KMS-11 (cell line): ENCODE measurements at regions not wholly inside any gene's neighbourhood (a gene's known extent, or its start where the extent isn't known, plus 50 kb on each side); places are given as distances from the start of the nearest gene placed in this dataset.

ENCODE experiments used
- H2AFZ ChIP-seq: fragments of 200-600 bp; sonication (generic); 2 replicates; pipeline ENCODE4 v1.6.1; 2016; ENCODE audit warnings: antibody characterized with exemption, mixed run types, low read depth
- H3K27ac ChIP-seq: fragments of 200-600 bp; sonication (generic); 2 replicates; pipeline ENCODE4 v1.6.1; 2016; ENCODE audit warnings: mild to moderate bottlenecking, mixed run types
- H3K27me3 ChIP-seq: fragments of 200-600 bp; sonication (generic); 2 replicates; pipeline ENCODE4 v1.6.1; 2017; ENCODE audit warnings: mild to moderate bottlenecking, low read depth, mixed run types, moderate library complexity; ENCODE audit not compliant: insufficient read depth
- H3K36me3 ChIP-seq: fragments of 200-600 bp; sonication (generic); 2 replicates; pipeline ENCODE4 v1.6.1; 2017; ENCODE audit warnings: mild to moderate bottlenecking, mixed run types; ENCODE audit not compliant: insufficient read depth
- H3K4me1 ChIP-seq: fragments of 200-600 bp; sonication (generic); 2 replicates; pipeline ENCODE4 v1.6.1; 2016; ENCODE audit warnings: mild to moderate bottlenecking, low read depth, mixed run types; ENCODE audit not compliant: poor library complexity, severe bottlenecking
- H3K4me2 ChIP-seq: fragments of 200-600 bp; sonication (generic); 2 replicates; pipeline ENCODE4 v1.7.0; 2016; ENCODE audit warnings: mild to moderate bottlenecking, mixed run types
- H3K4me3 ChIP-seq: fragments of 200-600 bp; sonication (generic); IDR thresholded peaks from 2 replicates; pipeline ENCODE4 v1.6.1; 2017; ENCODE audit warnings: low read depth, low read length, mixed read lengths; ENCODE audit not compliant: insufficient read depth
- H3K79me2 ChIP-seq: fragments of 200-600 bp; sonication (generic); 2 replicates; pipeline ENCODE4 v1.6.1; 2016; ENCODE audit warnings: low read depth, mixed run types; ENCODE audit not compliant: insufficient read depth
- H3K9ac ChIP-seq: fragments of 200-600 bp; sonication (generic); 2 replicates; pipeline ENCODE4 v1.6.1; 2016; ENCODE audit warnings: mild to moderate bottlenecking, mixed run types
- H4K20me1 ChIP-seq: fragments of 200-600 bp; sonication (generic); 2 replicates; pipeline ENCODE4 v1.6.1; 2016; ENCODE audit warnings: mild to moderate bottlenecking, mixed run types; ENCODE audit not compliant: insufficient read depth
- CTCF ChIP-seq: fragments of 200-600 bp; sonication (generic); conservative IDR thresholded peaks from 2 replicates; pipeline ENCODE4 v1.6.1; 2017; ENCODE audit warnings: low read depth, mild to moderate bottlenecking, antibody characterized with exemption, low read length, moderate library complexity, mixed read lengths

- TF ChIP-seq CTCF, result no peak
- no peak overlapping the region for H3K27ac ChIP-seq
- H3K4me2 ChIP-seq, result no peak overlapping the region
- H3K36me3 ChIP-seq, result no peaks in the 10 kb centered on the region
- H3K4me3 ChIP-seq, result no peak overlapping the region
- H3K79me2 ChIP-seq, result no peaks in the 10 kb centered on the region
- H2AFZ ChIP-seq, result no peak overlapping the region
- no peaks in the 10 kb centered on the region for H3K27me3 ChIP-seq
- H3K9ac ChIP-seq, result no peak overlapping the region
- no peaks in the 10 kb centered on the region for H3K4me1 ChIP-seq
- no peaks in the 10 kb centered on the region for H4K20me1 ChIP-seq
Observed at GRCh38 chr4:27308379-27308778, 447.7 kb downstream of the STIM2 start.

- Histone ChIP-seq H3K4me3 (no peak overlapping the region), H3K36me3 (no peaks in the 10 kb centered on the region), H3K9ac (no peak overlapping the region), H3K4me1 (no peaks in the 10 kb centered on the region), H2AFZ (no peak overlapping the region), H3K4me2 (no peak overlapping the region), H3K27me3 (no peaks in the 10 kb centered on the region), H3K27ac (no peak overlapping the region), H4K20me1 (no peaks in the 10 kb centered on the region), H3K79me2 (no peaks in the 10 kb centered on the region)
- TF ChIP-seq CTCF, result no peak
Observed at GRCh38 chr4:27315625-27316024, 455.0 kb downstream of the STIM2 start.

- H3K4me3 ChIP-seq, result no peak overlapping the region
- H3K79me2 ChIP-seq, result no peaks in the 10 kb centered on the region
- H2AFZ ChIP-seq, result no peak overlapping the region
- no peak overlapping the region for H3K9ac ChIP-seq
- no peak overlapping the region for H3K27ac ChIP-seq
- H3K36me3 ChIP-seq, result no peaks in the 10 kb centered on the region
- TF ChIP-seq CTCF, result no peak
- no peaks in the 10 kb centered on the region for H3K27me3 ChIP-seq
- H4K20me1 ChIP-seq, result no peaks in the 10 kb centered on the region
- H3K4me1 ChIP-seq, result no peaks in the 10 kb centered on the region
- H3K4me2 ChIP-seq, result no peak overlapping the region
Observed at GRCh38 chr4:27316176-27316575, 455.5 kb downstream of the STIM2 start.

GRCh38 chr4:27318740-27319139, 458.1 kb downstream of the STIM2 start:
- Histone ChIP-seq H3K4me2 (no peak overlapping the region), H3K27ac (no peak overlapping the region), H4K20me1 (no peaks in the 10 kb centered on the region), H3K36me3 (no peaks in the 10 kb centered on the region), H3K79me2 (no peaks in the 10 kb centered on the region), H3K27me3 (no peaks in the 10 kb centered on the region), H3K4me3 (no peak overlapping the region), H3K4me1 (no peaks in the 10 kb centered on the region), H3K9ac (no peak overlapping the region), H2AFZ (no peak overlapping the region)
- TF ChIP-seq CTCF, result no peak

- H3K4me2 ChIP-seq, result no peak overlapping the region
- no peak overlapping the region for H3K27ac ChIP-seq
- no peaks in the 10 kb centered on the region for H3K79me2 ChIP-seq
- no peak overlapping the region for H3K9ac ChIP-seq
- no peak overlapping the region for H3K4me3 ChIP-seq
- no peak overlapping the region for H2AFZ ChIP-seq
- no peaks in the 10 kb centered on the region for H4K20me1 ChIP-seq
- H3K36me3 ChIP-seq, result no peaks in the 10 kb centered on the region
- H3K4me1 ChIP-seq, result no peaks in the 10 kb centered on the region
- TF ChIP-seq CTCF, result no peak
- no peaks in the 10 kb centered on the region for H3K27me3 ChIP-seq
Observed at GRCh38 chr4:27326991-27327390, 466.4 kb downstream of the STIM2 start.
